SK-N-MC (cell line): ENCODE measurements at regions not wholly inside any gene's neighbourhood (a gene's known extent, or its start where the extent isn't known, plus 50 kb on each side); places are given as distances from the start of the nearest gene placed in this dataset.

Experiments
- EZH2 ChIP-seq: fragments of 200-600 bp; sonication (generic); IDR thresholded peaks from one replicate; pipeline ENCODE4 v1.6.1; 2017; ENCODE audit warnings: antibody characterized with exemption
- FOXP2 ChIP-seq: optimal IDR thresholded peaks from 2 replicates; pipeline ENCODE3; 2011; ENCODE audit warnings: mild to moderate bottlenecking, moderate library complexity; ENCODE audit not compliant: insufficient read depth; ENCODE audit errors: extremely low read length, control extremely low read depth
- POLR2AphosphoS5 ChIP-seq: IDR thresholded peaks from 2 replicates; pipeline ENCODE4 v1.6.1; 2012; ENCODE audit warnings: mild to moderate bottlenecking, low read depth, low read length, borderline replicate concordance

GRCh38 chr3:111335512-111336303 is 206.3 kb upstream of the CD96 start:
- TF ChIP-seq EZH2 (no peak), FOXP2 (no peak), POLR2AphosphoS5 (no peak)
